ENCODE measurements at regions not wholly inside any gene's neighbourhood (a gene's known extent, or its start where the extent isn't known, plus 50 kb on each side); places are given as distances from the start of the nearest gene placed in this dataset.
A peak's percentile ranks its signal among the peaks of the same experiment; 100 is the strongest.

GRCh38 chr10:4720463-4720862, 105.5 kb upstream of the AKR1E2 start:
- H3K4me1 ChIP-seq = peaks cover 0 to 30% (median 15%) of the 10 kb centered on the region in 4 donors
- 0 to 85% methylated on average over 1 of the region's 1 CpG for WGBS, 2 donors
- TF ChIP-seq EP300 (IDR thresholded peaks at IDR 0.05) = no peak
- no peak for TF ChIP-seq POLR2AphosphoS5 (IDR thresholded peaks at IDR 0.05)
- TF ChIP-seq CTCF (IDR thresholded peaks at IDR 0.05) = no peak
- TF ChIP-seq POLR2A (IDR thresholded peaks at IDR 0.05) = no peak
- peak overlapping the region in 1 of 4 donors; percentile 7 for H3K27ac ChIP-seq
- no peaks in the 10 kb centered on the region for H3K27me3 ChIP-seq
- no peaks in the 10 kb centered on the region for H3K9me3 ChIP-seq
- intact Hi-C loops (cut with DNase I) = no loop called here
- no peaks in the 10 kb centered on the region for H3K36me3 ChIP-seq
- H3K4me3 ChIP-seq = no peak overlapping the region
- no peak for DNase-seq

GRCh38 chr10:4719671-4720070, 106.3 kb upstream of the AKR1E2 start:
- Histone ChIP-seq H3K27me3 (no peaks in the 10 kb centered on the region), H3K9me3 (no peaks in the 10 kb centered on the region), H3K4me3 (no peak overlapping the region), H3K36me3 (no peaks in the 10 kb centered on the region), H3K4me1 (peaks cover 0 to 27% (median 14%) of the 10 kb centered on the region in 4 donors), H3K27ac (no peak overlapping the region)
- TF ChIP-seq POLR2AphosphoS5 (IDR thresholded peaks at IDR 0.05) (no peak), EP300 (IDR thresholded peaks at IDR 0.05) (no peak), CTCF (IDR thresholded peaks at IDR 0.05) (no peak), POLR2A (IDR thresholded peaks at IDR 0.05) (no peak)
- DNase-seq = no peak
- intact Hi-C loops (cut with DNase I) = no loop called here
- WGBS, 2 donors = 95% methylated on average over 2 of the region's 2 CpGs

GRCh38 chr10:4719036-4719435, 107.0 kb upstream of the AKR1E2 start:
- Histone ChIP-seq H3K4me1 (peaks cover 0 to 27% (median 14%) of the 10 kb centered on the region in 4 donors), H3K27me3 (no peaks in the 10 kb centered on the region), H3K4me3 (no peak overlapping the region), H3K27ac (no peak overlapping the region), H3K36me3 (no peaks in the 10 kb centered on the region), H3K9me3 (no peaks in the 10 kb centered on the region)
- TF ChIP-seq POLR2A (IDR thresholded peaks at IDR 0.05) = no peak
- no peak for TF ChIP-seq POLR2AphosphoS5 (IDR thresholded peaks at IDR 0.05)
- TF ChIP-seq CTCF (IDR thresholded peaks at IDR 0.05) = no peak
- no peak for TF ChIP-seq EP300 (IDR thresholded peaks at IDR 0.05)
- WGBS, 2 donors = 84 to 85% methylated on average over 1 of the region's 1 CpG
- no peak for DNase-seq
- intact Hi-C loops (cut with DNase I) = no loop called here

- 87 to 90% methylated on average over 4 of the region's 4 CpGs for WGBS, 2 donors
- Histone ChIP-seq H3K9me3 (no peaks in the 10 kb centered on the region), H3K4me1 (peaks cover 0 to 27% (median 14%) of the 10 kb centered on the region in 4 donors), H3K27me3 (no peaks in the 10 kb centered on the region), H3K27ac (no peak overlapping the region), H3K36me3 (no peaks in the 10 kb centered on the region), H3K4me3 (no peak overlapping the region)
- DNase-seq = no peak
- TF ChIP-seq EP300 (IDR thresholded peaks at IDR 0.05) (no peak), POLR2AphosphoS5 (IDR thresholded peaks at IDR 0.05) (no peak), POLR2A (IDR thresholded peaks at IDR 0.05) (no peak), CTCF (IDR thresholded peaks at IDR 0.05) (no peak)
- intact Hi-C loops (cut with DNase I) = no loop called here
Measured at GRCh38 chr10:4718544-4718943, 107.5 kb upstream of the AKR1E2 start.

- Histone ChIP-seq H3K27ac (peak overlapping the region in 1 of 4 donors; percentile 7), H3K27me3 (no peaks in the 10 kb centered on the region), H3K4me3 (no peak overlapping the region), H3K9me3 (no peaks in the 10 kb centered on the region), H3K36me3 (no peaks in the 10 kb centered on the region), H3K4me1 (peaks cover 0 to 27% (median 14%) of the 10 kb centered on the region in 4 donors)
- TF ChIP-seq POLR2A (IDR thresholded peaks at IDR 0.05) = no peak
- no peak for TF ChIP-seq POLR2AphosphoS5 (IDR thresholded peaks at IDR 0.05)
- TF ChIP-seq CTCF (IDR thresholded peaks at IDR 0.05) = no peak
- TF ChIP-seq EP300 (IDR thresholded peaks at IDR 0.05) = no peak
- WGBS, 2 donors = 89 to 95% methylated on average over 1 of the region's 1 CpG
- intact Hi-C loops (cut with DNase I) = no loop called here
- DNase-seq = no peak
Measured at GRCh38 chr10:4717670-4718069, 108.3 kb upstream of the AKR1E2 start.

Data from sigmoid colon (tissue), 6 donors.